GM23248 (cell line): ENCODE measurements at regions not wholly inside any gene's neighbourhood (a gene's known extent, or its start where the extent isn't known, plus 50 kb on each side); places are given as distances from the start of the nearest gene placed in this dataset.

Experiments
- EZH2 ChIP-seq: fragments of 200-600 bp; sonication (generic); IDR thresholded peaks from 2 replicates; pipeline ENCODE4 v1.6.1; 2018; ENCODE audit warnings: antibody characterized with exemption, mild to moderate bottlenecking; ENCODE audit not compliant: insufficient read depth, poor library complexity, severe bottlenecking
- EZH2phosphoT487 ChIP-seq: fragments of 200-600 bp; sonication (generic); IDR thresholded peaks from 2 replicates; pipeline ENCODE4 v1.6.1; 2018; ENCODE audit warnings: antibody characterized with exemption, moderate library complexity, mild to moderate bottlenecking, low read depth; ENCODE audit not compliant: insufficient read depth

DNA sequence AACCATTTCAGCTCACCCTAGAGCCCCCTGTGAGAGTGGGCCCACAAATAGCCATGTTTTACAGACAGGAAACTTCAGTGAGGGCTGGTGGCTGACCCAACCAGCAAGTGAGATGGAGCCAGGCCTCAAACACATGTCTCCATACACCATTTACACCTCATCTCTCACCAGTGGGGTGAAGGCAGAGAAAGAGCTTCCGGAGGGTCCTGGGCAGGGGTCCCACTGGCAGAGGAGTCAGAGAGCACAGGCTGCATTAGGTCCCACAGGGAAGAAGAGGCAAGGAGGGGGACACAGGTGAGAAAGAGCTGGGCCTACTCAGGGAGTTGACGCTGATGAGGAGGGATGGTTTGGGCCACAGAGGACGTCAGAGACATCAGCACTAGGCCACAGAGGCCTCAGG, 172.6 kb downstream of the VEGFA start:
- no peak for TF ChIP-seq EZH2
- no peak for TF ChIP-seq EZH2phosphoT487
